Caco-2 (cell line): ENCODE measurements at regions not wholly inside any gene's neighbourhood (a gene's known extent, or its start where the extent isn't known, plus 50 kb on each side); places are given as distances from the start of the nearest gene placed in this dataset.
"Not testable (repeated sequence)": the region's sequence is repeated elsewhere in the genome, so short reads cannot be mapped to it uniquely, and the experiment has no call there.

ENCODE experiments used
- BruUV-seq: library from RNA; stranded (reverse); fragments of 400-500 nt; replicated peaks from 2 replicates; lab custom pipeline; 2021; lab: Mats Ljungman, UMichigan
- CTCF ChIA-PET: fragments of 300-600 bp; sonication (Branson Sonifier 250); formaldehyde crosslinking; loops from one replicate; lab custom pipeline; 2022; ENCODE audit warnings: antibody characterized with exemption; lab: Charles Lee
- POLR2A ChIA-PET: fragments of 300-600 bp; sonication (Branson Sonifier 250); formaldehyde crosslinking; loops from one replicate; lab custom pipeline; 2022; ENCODE audit warnings: antibody characterized with exemption; lab: Charles Lee
- DNase-seq, 2 experiments: peaks; one replicate each; pipeline versions ENCODE4 v3.0.0 to v3.0.0-alpha.2; 2020 to 2022
- H3K27me3 ChIP-seq: replicated peaks from 2 replicates; pipeline ENCODE4 v1.6.0; 2011; ENCODE audit warnings: low read length; ENCODE audit not compliant: control insufficient read depth, insufficient read depth
- H3K36me3 ChIP-seq: 2 replicates; pipeline ENCODE4 v1.5.1; 2011; ENCODE audit warnings: low read length; ENCODE audit not compliant: control insufficient read depth, insufficient read depth
- H3K4me1 ChIP-seq: fragments of 250-450 bp; sonication (Bioruptor Pico); 2 replicates; pipeline ENCODE4 v1.5.1; 2020; ENCODE audit warnings: mild to moderate bottlenecking
- H3K4me3 ChIP-seq: 2 replicates; pipeline ENCODE4 v1.5.1; 2011; ENCODE audit warnings: low read depth, mild to moderate bottlenecking, control low read depth, low read length
- H3K9me3 ChIP-seq: fragments of 250-450 bp; sonication (Bioruptor Pico); 2 replicates; pipeline ENCODE4 v1.5.1; 2020; ENCODE audit warnings: mild to moderate bottlenecking, moderate library complexity
- H3K27ac Mint-ChIP-seq: one replicate; pipeline ENCODE4 v1.8.0; 2022; ENCODE audit warnings: mixed read lengths; ENCODE audit not compliant: unreplicated experiment
- H3K27me3 Mint-ChIP-seq: one replicate; pipeline ENCODE4 v1.8.0; 2022; ENCODE audit warnings: mixed read lengths; ENCODE audit not compliant: insufficient read depth, unreplicated experiment
- H3K36me3 Mint-ChIP-seq: one replicate; pipeline ENCODE4 v1.8.0; 2022; ENCODE audit warnings: mild to moderate bottlenecking, mixed read lengths; ENCODE audit not compliant: insufficient read depth, unreplicated experiment
- H3K4me1 Mint-ChIP-seq: one replicate; pipeline ENCODE4 v1.8.0; 2022; ENCODE audit warnings: low read depth, mixed read lengths; ENCODE audit not compliant: unreplicated experiment
- H3K4me3 Mint-ChIP-seq: one replicate; pipeline ENCODE4 v1.8.0; 2022; ENCODE audit warnings: mild to moderate bottlenecking, moderate library complexity, mixed read lengths; ENCODE audit not compliant: unreplicated experiment
- H3K9me3 Mint-ChIP-seq: one replicate; pipeline ENCODE4 v1.8.0; 2022; ENCODE audit warnings: mixed read lengths; ENCODE audit not compliant: unreplicated experiment
- intact Hi-C: fragments of 100-400 bp; cut with micrococcal nuclease; formaldehyde crosslinking; loops from one replicate; pipeline ENCODE4 v1.10.0; 2022; ENCODE audit not compliant: unreplicated experiment
- TF ChIP-seq, protein P1 (sequence below), 2 experiments: fragments of 200-600 bp in 1 of 2; IDR thresholded peaks; 1 replicate in 1 of 2; 2 replicates in 1 of 2; pipeline versions ENCODE4 v1.5.1 to v1.8.0; 2011 to 2022; ENCODE audit warnings: antibody characterized with exemption in 1 of 2, control low read depth in 1 of 2, inconsistent platforms in 1 of 2, low read depth in 1 of 2, low read length in 1 of 2, mild to moderate bottlenecking in 1 of 2, moderate library complexity in 1 of 2; ENCODE audit not compliant: insufficient read depth in 1 of 2, severe bottlenecking in 1 of 2, unreplicated experiment in 1 of 2

DNA sequence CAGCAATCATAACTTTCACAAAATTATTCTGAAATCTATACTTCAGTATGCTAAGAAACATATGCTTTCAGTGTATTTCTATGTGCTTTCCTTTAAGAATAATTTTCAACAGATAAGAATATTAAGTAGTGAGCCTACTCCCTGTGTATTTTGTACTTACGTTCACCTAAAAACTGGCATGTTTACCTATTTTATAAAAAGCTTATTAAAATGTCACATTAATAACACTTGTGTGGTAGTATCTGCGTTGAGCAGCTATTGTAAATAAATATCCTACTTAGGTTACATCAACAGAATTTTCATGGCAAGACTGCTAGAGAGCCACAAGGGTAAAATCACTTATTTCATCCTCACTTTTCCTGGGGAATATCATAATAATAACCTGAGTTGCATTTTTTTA, 113.4 kb upstream of the SLITRK5 start:
- Mint-ChIP-seq H3K27ac (no peak overlapping the region), H3K9me3 (no peaks in the 10 kb centered on the region), H3K27me3 (no peaks in the 10 kb centered on the region), H3K36me3 (no peaks in the 10 kb centered on the region), H3K4me1 (no peaks in the 10 kb centered on the region), H3K4me3 (no peak overlapping the region)
- Histone ChIP-seq H3K9me3 (no peaks in the 10 kb centered on the region), H3K27me3 (no peaks in the 10 kb centered on the region), H3K4me3 (no peak overlapping the region), H3K36me3 (no peaks in the 10 kb centered on the region), H3K4me1 (no peaks in the 10 kb centered on the region)
- ChIA-PET CTCF (no interaction called here), POLR2A (no interaction called here)
- intact Hi-C loops: no loop called here
- TF ChIP-seq, protein P1, sequence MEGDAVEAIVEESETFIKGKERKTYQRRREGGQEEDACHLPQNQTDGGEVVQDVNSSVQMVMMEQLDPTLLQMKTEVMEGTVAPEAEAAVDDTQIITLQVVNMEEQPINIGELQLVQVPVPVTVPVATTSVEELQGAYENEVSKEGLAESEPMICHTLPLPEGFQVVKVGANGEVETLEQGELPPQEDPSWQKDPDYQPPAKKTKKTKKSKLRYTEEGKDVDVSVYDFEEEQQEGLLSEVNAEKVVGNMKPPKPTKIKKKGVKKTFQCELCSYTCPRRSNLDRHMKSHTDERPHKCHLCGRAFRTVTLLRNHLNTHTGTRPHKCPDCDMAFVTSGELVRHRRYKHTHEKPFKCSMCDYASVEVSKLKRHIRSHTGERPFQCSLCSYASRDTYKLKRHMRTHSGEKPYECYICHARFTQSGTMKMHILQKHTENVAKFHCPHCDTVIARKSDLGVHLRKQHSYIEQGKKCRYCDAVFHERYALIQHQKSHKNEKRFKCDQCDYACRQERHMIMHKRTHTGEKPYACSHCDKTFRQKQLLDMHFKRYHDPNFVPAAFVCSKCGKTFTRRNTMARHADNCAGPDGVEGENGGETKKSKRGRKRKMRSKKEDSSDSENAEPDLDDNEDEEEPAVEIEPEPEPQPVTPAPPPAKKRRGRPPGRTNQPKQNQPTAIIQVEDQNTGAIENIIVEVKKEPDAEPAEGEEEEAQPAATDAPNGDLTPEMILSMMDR (IDR thresholded peaks at IDR 0.05; ENCODE audit: insufficient read depth in 1 of 2, low read depth in 1 of 2, low read length in 1 of 2, severe bottlenecking in 1 of 2, unreplicated experiment in 1 of 2): no peak
- DNase-seq: no peak
- BruUV-seq: no TSS peak

DNA sequence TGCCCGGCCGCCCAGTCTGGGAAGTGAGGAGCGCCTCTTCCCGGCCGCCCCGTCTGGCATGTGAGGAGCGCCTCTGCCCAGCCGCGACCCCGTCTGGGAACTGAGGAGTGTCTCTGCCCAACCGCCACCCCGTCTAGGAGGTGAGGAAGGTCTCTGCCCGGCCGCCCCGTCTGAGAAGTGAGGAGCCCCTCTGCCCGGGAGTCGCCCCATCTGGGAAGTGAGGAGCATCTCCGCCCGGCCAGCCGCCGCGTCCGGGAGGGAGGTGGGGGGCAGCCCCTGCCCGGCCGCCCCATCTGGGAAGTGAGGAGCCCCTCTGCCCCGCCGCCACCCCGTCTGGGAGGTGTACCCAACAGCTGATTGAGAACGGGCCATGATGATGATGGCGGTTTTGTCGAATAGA, 109.6 kb upstream of the SLITRK5 start:
- POLR2A ChIA-PET, CTCF ChIA-PET, H3K4me1 Mint-ChIP-seq, H3K36me3 Mint-ChIP-seq, intact Hi-C loops, H3K4me1 ChIP-seq, H3K4me3 Mint-ChIP-seq, BruUV-seq, H3K27ac Mint-ChIP-seq, H3K9me3 Mint-ChIP-seq, H3K9me3 ChIP-seq, H3K27me3 Mint-ChIP-seq, H3K27me3 ChIP-seq, H3K36me3 ChIP-seq, H3K4me3 ChIP-seq, DNase-seq: not testable (repeated sequence)

DNA sequence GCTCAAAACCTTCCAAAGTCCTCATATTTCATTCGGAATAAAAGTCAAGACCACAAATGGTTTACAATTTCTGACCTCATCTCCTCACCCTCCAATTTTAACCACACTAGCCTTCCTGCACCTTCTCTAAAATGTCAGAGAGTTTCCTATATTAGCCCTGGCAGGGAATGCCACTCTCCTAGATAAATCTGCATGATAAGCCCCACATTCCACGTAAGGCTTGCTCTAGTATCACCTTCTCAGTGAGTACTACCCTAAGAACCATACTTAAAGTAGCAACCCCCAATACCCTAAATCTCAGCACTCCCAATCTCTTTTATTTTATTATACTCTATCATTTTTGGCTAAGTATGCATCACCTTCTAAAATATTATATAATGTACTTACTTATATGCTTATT, 100.5 kb upstream of the SLITRK5 start:
- BruUV-seq: no TSS peak
- POLR2A ChIA-PET: no interaction called here

More for the DNA sequence above, 100.5 kb upstream of the SLITRK5 start:
- Histone ChIP-seq H3K27me3 (no peaks in the 10 kb centered on the region), H3K36me3 (no peaks in the 10 kb centered on the region), H3K4me3 (no peak overlapping the region), H3K9me3 (no peaks in the 10 kb centered on the region), H3K4me1 (no peaks in the 10 kb centered on the region)
- Mint-ChIP-seq H3K36me3 (no peaks in the 10 kb centered on the region), H3K27ac (no peak overlapping the region), H3K27me3 (no peaks in the 10 kb centered on the region), H3K4me1 (no peaks in the 10 kb centered on the region), H3K9me3 (no peaks in the 10 kb centered on the region), H3K4me3 (no peak overlapping the region)
- intact Hi-C loops: no loop called here
- TF ChIP-seq, protein P1 (IDR thresholded peaks at IDR 0.05; ENCODE audit: insufficient read depth in 1 of 2, low read depth in 1 of 2, low read length in 1 of 2, severe bottlenecking in 1 of 2, unreplicated experiment in 1 of 2): no peak
- CTCF ChIA-PET: no interaction called here
- DNase-seq: no peak
